DOHH2 (cell line): ENCODE measurements at regions not wholly inside any gene's neighbourhood (a gene's known extent, or its start where the extent isn't known, plus 50 kb on each side); places are given as distances from the start of the nearest gene placed in this dataset.

Experiments
- CTCF ChIP-seq: fragments of 200-600 bp; sonication (generic); IDR thresholded peaks from one replicate; pipeline ENCODE4 v1.5.1; 2014; ENCODE audit warnings: antibody characterized with exemption, mild to moderate bottlenecking, low read depth, low read length; ENCODE audit not compliant: poor library complexity, severe bottlenecking
- EZH2phosphoT487 ChIP-seq: fragments of 200-600 bp; sonication (generic); IDR thresholded peaks from 2 replicates; pipeline ENCODE4 v1.6.1; 2017; ENCODE audit warnings: borderline replicate concordance, mild to moderate bottlenecking, antibody characterized with exemption, low read length, moderate library complexity, mixed read lengths

GRCh38 chr7:22672846-22673680, 53.9 kb upstream of the IL6 start:
- no peak for TF ChIP-seq CTCF
- no peak for TF ChIP-seq EZH2phosphoT487
